SK-N-SH treated with all-trans-retinoic acid at 6 μM for 48 hours (cell line): ENCODE measurements at regions not wholly inside any gene's neighbourhood (a gene's known extent, or its start where the extent isn't known, plus 50 kb on each side); places are given as distances from the start of the nearest gene placed in this dataset.

Experiments
- BACH2 ChIP-seq: fragments of 250-450 bp; sonication (Bioruptor Pico); IDR thresholded peaks from 2 replicates; pipeline ENCODE4 v1.9.0; 2021; ENCODE audit warnings: mild to moderate bottlenecking, borderline replicate concordance
- CSDC2 ChIP-seq: fragments of 250-450 bp; sonication (Bioruptor Pico); IDR thresholded peaks from 2 replicates; pipeline ENCODE4 v1.5.0; 2020; ENCODE audit warnings: mild to moderate bottlenecking, moderate library complexity
- GLIS3 ChIP-seq: fragments of 250-450 bp; sonication (Bioruptor Pico); IDR thresholded peaks from 2 replicates; pipeline ENCODE4 v1.5.0; 2020; ENCODE audit warnings: mild to moderate bottlenecking, moderate library complexity
- ISL1 ChIP-seq: fragments of 250-450 bp; sonication (Bioruptor Pico); IDR thresholded peaks from 2 replicates; pipeline ENCODE4 v2.1.2; 2022; ENCODE audit warnings: mild to moderate bottlenecking, moderate library complexity
- OSR1 ChIP-seq: fragments of 250-450 bp; sonication (Bioruptor Pico); IDR thresholded peaks from 2 replicates; pipeline ENCODE4 v1.8.0; 2022; ENCODE audit warnings: moderate library complexity, mild to moderate bottlenecking, inconsistent platforms
- TCF4 ChIP-seq: fragments of 250-450 bp; sonication (Bioruptor Pico); IDR thresholded peaks from 2 replicates; pipeline ENCODE4 v1.8.0; 2021; ENCODE audit warnings: mild to moderate bottlenecking, moderate library complexity, borderline replicate concordance
- TOX ChIP-seq: fragments of 250-450 bp; sonication (Bioruptor Pico); IDR thresholded peaks from 2 replicates; pipeline ENCODE4 v1.8.0; 2021; ENCODE audit warnings: mild to moderate bottlenecking, moderate library complexity, borderline replicate concordance
- ZC3H10 ChIP-seq: fragments of 250-450 bp; sonication (Bioruptor Pico); IDR thresholded peaks from 2 replicates; pipeline ENCODE4 v1.5.1; 2021; ENCODE audit warnings: mild to moderate bottlenecking, moderate library complexity
- ZFP30 ChIP-seq: fragments of 450-650 bp; formaldehyde crosslinking; IDR thresholded peaks from 2 replicates; pipeline ENCODE4 v1.5.0; 2022; ENCODE audit warnings: mild to moderate bottlenecking, moderate library complexity
- ZNF565 ChIP-seq: fragments of 450-650 bp; formaldehyde crosslinking; conservative IDR thresholded peaks from 2 replicates; pipeline ENCODE4 v1.5.0; 2020; ENCODE audit warnings: low read depth, mild to moderate bottlenecking, moderate library complexity
- TF ChIP-seq, protein P1 (sequence below): fragments of 250-450 bp; sonication (Bioruptor Pico); IDR thresholded peaks from 2 replicates; pipeline ENCODE4 v1.5.1; 2020; ENCODE audit warnings: low read depth, mild to moderate bottlenecking, moderate library complexity
- TF ChIP-seq, protein P2 (sequence below): fragments of 250-450 bp; sonication (Bioruptor Pico); IDR thresholded peaks from 2 replicates; pipeline ENCODE4 v1.8.0; 2021; ENCODE audit warnings: low read depth, mild to moderate bottlenecking, moderate library complexity, borderline replicate concordance
- TF ChIP-seq, protein P3 (sequence below): fragments of 250-450 bp; sonication (Bioruptor Pico); IDR thresholded peaks from 2 replicates; pipeline ENCODE4 v1.8.0; 2020; ENCODE audit warnings: mild to moderate bottlenecking, moderate library complexity, borderline replicate concordance

- TF ChIP-seq OSR1 (no peak), GLIS3 (CRISPR knock-in tag) (no peak), ZFP30 (no peak), CSDC2 (no peak), TCF4 (CRISPR knock-in tag) (no peak), ZNF565 (CRISPR knock-in tag) (no peak), ZC3H10 (CRISPR knock-in tag) (no peak), BACH2 (CRISPR knock-in tag) (no peak), ISL1 (CRISPR knock-in tag) (no peak), TOX (CRISPR knock-in tag) (no peak)
- TF ChIP-seq, protein P1, sequence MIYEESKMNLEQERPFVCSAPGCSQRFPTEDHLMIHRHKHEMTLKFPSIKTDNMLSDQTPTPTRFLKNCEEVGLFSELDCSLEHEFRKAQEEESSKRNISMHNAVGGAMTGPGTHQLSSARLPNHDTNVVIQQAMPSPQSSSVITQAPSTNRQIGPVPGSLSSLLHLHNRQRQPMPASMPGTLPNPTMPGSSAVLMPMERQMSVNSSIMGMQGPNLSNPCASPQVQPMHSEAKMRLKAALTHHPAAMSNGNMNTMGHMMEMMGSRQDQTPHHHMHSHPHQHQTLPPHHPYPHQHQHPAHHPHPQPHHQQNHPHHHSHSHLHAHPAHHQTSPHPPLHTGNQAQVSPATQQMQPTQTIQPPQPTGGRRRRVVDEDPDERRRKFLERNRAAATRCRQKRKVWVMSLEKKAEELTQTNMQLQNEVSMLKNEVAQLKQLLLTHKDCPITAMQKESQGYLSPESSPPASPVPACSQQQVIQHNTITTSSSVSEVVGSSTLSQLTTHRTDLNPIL (CRISPR knock-in tag): no peak
- TF ChIP-seq, protein P2, sequence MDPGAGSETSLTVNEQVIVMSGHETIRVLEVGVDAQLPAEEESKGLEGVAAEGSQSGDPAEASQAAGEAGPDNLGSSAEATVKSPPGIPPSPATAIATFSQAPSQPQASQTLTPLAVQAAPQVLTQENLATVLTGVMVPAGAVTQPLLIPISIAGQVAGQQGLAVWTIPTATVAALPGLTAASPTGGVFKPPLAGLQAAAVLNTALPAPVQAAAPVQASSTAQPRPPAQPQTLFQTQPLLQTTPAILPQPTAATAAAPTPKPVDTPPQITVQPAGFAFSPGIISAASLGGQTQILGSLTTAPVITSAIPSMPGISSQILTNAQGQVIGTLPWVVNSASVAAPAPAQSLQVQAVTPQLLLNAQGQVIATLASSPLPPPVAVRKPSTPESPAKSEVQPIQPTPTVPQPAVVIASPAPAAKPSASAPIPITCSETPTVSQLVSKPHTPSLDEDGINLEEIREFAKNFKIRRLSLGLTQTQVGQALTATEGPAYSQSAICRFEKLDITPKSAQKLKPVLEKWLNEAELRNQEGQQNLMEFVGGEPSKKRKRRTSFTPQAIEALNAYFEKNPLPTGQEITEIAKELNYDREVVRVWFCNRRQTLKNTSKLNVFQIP: no peak
- TF ChIP-seq, protein P3, sequence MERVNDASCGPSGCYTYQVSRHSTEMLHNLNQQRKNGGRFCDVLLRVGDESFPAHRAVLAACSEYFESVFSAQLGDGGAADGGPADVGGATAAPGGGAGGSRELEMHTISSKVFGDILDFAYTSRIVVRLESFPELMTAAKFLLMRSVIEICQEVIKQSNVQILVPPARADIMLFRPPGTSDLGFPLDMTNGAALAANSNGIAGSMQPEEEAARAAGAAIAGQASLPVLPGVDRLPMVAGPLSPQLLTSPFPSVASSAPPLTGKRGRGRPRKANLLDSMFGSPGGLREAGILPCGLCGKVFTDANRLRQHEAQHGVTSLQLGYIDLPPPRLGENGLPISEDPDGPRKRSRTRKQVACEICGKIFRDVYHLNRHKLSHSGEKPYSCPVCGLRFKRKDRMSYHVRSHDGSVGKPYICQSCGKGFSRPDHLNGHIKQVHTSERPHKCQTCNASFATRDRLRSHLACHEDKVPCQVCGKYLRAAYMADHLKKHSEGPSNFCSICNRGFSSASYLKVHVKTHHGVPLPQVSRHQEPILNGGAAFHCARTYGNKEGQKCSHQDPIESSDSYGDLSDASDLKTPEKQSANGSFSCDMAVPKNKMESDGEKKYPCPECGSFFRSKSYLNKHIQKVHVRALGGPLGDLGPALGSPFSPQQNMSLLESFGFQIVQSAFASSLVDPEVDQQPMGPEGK (CRISPR knock-in tag): no peak
Observed at GRCh38 chr12:81896771-81897170, 137.6 kb upstream of the PPFIA2 start.
